HG02852 (cell line): ENCODE measurements at regions not wholly inside any gene's neighbourhood (a gene's known extent, or its start where the extent isn't known, plus 50 kb on each side); places are given as distances from the start of the nearest gene placed in this dataset.
A peak's percentile ranks its signal among the peaks of the same experiment; 100 is the strongest.

Experiments used
- ATAC-seq: cut with Tn5 transposase; IDR thresholded peaks from one replicate; pipeline ENCODE4 v1.9.1; 2021; ENCODE audit warnings: mild to moderate bottlenecking, moderate library complexity; ENCODE audit not compliant: unreplicated experiment

GRCh38 chr10:31720546-31720945 is 208.1 kb downstream of the ARHGAP12 start:
- no peak for ATAC-seq

GRCh38 chr10:31709476-31709875 is 219.2 kb downstream of the ARHGAP12 start:
- ATAC-seq, result no peak

- ATAC-seq, result no peak
Observed at GRCh38 chr10:31709028-31709427, 219.6 kb downstream of the ARHGAP12 start.

GRCh38 chr10:31708474-31708873 is 220.2 kb downstream of the ARHGAP12 start:
- ATAC-seq, result no peak

- ATAC-seq, result peak; percentile 2
Observed at GRCh38 chr10:31708046-31708445, 220.6 kb downstream of the ARHGAP12 start.

- peak; percentile 84 for ATAC-seq
Observed at GRCh38 chr10:31707093-31708039, 221.3 kb downstream of the ARHGAP12 start.

- no peak for ATAC-seq
Observed at GRCh38 chr10:31706464-31707092, 222.1 kb downstream of the ARHGAP12 start.

GRCh38 chr10:31705136-31705535 is 223.5 kb downstream of the ARHGAP12 start:
- ATAC-seq, result no peak

- ATAC-seq, result no peak
Observed at GRCh38 chr10:31704195-31704594, 224.4 kb downstream of the ARHGAP12 start.

GRCh38 chr10:31702954-31703353 is 225.7 kb downstream of the ARHGAP12 start:
- ATAC-seq, result no peak

- ATAC-seq, result peak; percentile 37
Observed at GRCh38 chr10:31702005-31702404, 226.6 kb downstream of the ARHGAP12 start.

GRCh38 chr10:31701546-31701945 is 227.1 kb downstream of the ARHGAP12 start:
- ATAC-seq, result peak; percentile 25

GRCh38 chr10:31700181-31700611 is 228.4 kb downstream of the ARHGAP12 start:
- ATAC-seq, result no peak

- no peak for ATAC-seq
Observed at GRCh38 chr10:31698181-31698830, 230.3 kb downstream of the ARHGAP12 start.

GRCh38 chr10:31697271-31698180 is 231.1 kb downstream of the ARHGAP12 start:
- no peak for ATAC-seq

GRCh38 chr10:31694929-31695837 is 233.4 kb downstream of the ARHGAP12 start:
- ATAC-seq, result no peak

GRCh38 chr10:31694126-31694685 is 234.4 kb downstream of the ARHGAP12 start:
- no peak for ATAC-seq

GRCh38 chr10:31693491-31693890 is 235.1 kb downstream of the ARHGAP12 start:
- ATAC-seq, result no peak

GRCh38 chr10:31689233-31689632 is 239.4 kb downstream of the ARHGAP12 start:
- ATAC-seq, result no peak
